ENCODE measurements at regions not wholly inside any gene's neighbourhood (a gene's known extent, or its start where the extent isn't known, plus 50 kb on each side); places are given as distances from the start of the nearest gene placed in this dataset.

DNA sequence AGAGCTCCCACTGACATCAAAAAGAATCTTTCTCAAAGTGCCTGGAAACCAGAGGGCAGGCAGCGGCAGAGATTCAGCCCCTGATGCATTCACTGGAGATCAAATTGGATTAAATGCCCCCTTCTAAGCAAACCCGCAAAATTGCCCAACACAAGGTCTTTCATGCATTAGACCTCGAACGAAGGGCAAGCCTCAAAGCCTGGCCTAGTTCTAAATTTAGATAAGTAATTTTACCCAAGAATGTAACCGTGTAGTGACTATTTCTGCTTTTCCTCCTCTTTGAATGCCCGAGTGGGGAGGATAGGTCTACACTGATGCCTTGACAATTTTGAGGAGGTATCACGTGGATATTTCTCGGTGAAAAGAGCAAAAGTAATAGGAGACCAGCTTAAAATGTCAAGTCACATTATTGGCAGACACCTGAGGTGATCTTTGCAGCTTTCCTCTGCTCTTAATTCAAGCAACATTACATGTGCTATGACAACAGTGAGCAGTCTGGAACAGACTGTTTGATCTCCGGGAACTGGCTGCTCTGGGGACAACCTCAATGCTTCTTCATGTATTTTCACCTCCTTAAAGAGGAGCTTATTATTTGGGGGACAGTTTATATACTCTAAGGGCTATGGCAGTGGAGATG lies 1263.5 kb upstream of the AUTS2 start:
- Histone ChIP-seq H3K27me3 (no peaks in the 10 kb centered on the region), H3K36me3 (no peaks in the 10 kb centered on the region), H3K4me3 (ENCODE audit: low read depth, low read length) (no peak overlapping the region), H3K4me1 (no peaks in the 10 kb centered on the region), H3K9me3 (no peaks in the 10 kb centered on the region; the same call in 1 of the 2 replicates)
- DNase-seq = no peak
- TF ChIP-seq, protein P1, sequence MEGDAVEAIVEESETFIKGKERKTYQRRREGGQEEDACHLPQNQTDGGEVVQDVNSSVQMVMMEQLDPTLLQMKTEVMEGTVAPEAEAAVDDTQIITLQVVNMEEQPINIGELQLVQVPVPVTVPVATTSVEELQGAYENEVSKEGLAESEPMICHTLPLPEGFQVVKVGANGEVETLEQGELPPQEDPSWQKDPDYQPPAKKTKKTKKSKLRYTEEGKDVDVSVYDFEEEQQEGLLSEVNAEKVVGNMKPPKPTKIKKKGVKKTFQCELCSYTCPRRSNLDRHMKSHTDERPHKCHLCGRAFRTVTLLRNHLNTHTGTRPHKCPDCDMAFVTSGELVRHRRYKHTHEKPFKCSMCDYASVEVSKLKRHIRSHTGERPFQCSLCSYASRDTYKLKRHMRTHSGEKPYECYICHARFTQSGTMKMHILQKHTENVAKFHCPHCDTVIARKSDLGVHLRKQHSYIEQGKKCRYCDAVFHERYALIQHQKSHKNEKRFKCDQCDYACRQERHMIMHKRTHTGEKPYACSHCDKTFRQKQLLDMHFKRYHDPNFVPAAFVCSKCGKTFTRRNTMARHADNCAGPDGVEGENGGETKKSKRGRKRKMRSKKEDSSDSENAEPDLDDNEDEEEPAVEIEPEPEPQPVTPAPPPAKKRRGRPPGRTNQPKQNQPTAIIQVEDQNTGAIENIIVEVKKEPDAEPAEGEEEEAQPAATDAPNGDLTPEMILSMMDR (IDR thresholded peaks at IDR 0.05; ENCODE audit: low read depth, low read length) = no peak

DNA sequence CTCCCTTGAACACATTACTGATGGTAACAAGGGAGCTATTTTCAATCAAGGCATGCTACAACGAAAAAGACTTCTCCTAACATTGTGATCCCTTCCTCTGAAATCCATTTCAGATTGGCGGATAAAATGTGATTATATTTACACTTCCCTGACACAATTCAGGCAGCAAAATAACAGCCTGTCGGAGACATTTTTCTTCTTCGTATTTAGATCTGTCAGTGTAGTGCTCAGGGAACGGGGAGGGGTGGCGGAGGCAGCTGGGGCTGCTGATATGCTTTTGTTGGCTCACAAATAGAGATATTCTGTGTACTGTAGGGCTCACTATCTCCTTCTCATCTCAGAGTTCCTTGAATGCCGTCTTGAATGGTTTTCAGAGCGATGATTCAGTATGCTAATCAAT lies 1261.7 kb upstream of the AUTS2 start:
- Histone ChIP-seq H3K9me3 (no peaks in the 10 kb centered on the region), H3K27me3 (no peaks in the 10 kb centered on the region), H3K4me3 (ENCODE audit: low read depth, low read length) (no peak overlapping the region), H3K36me3 (no peaks in the 10 kb centered on the region), H3K4me1 (no peaks in the 10 kb centered on the region)
- DNase-seq = no peak
- TF ChIP-seq, protein P1 (IDR thresholded peaks at IDR 0.05; ENCODE audit: low read depth, low read length) = no peak

DNA sequence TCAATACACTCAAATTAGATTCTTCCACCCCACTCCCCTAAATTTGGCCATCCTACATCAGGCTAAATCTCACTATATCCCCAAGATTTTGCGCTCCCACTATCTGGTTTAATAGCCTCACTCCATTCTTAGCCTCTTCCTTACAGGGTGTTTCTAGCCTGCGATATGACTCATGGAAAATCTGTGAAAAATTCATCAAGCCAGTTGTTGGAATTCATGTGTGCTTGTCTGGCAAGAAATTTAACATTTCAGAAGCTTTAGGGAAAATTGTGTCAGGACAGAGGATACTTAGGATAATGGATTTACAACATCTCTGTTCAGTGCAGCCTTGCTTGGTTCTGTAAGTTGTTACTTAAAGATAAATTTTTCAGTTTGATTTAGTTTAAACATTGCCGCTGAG lies 1249.9 kb upstream of the AUTS2 start:
- no peak overlapping the region for H3K4me3 ChIP-seq (ENCODE audit: low read depth, low read length)
- DNase-seq = no peak
- H3K27me3 ChIP-seq = no peaks in the 10 kb centered on the region
- H3K36me3 ChIP-seq = no peaks in the 10 kb centered on the region
- TF ChIP-seq, protein P1 (IDR thresholded peaks at IDR 0.05; ENCODE audit: low read depth, low read length) = no peak
- H3K9me3 ChIP-seq = no peaks in the 10 kb centered on the region
- no peaks in the 10 kb centered on the region for H3K4me1 ChIP-seq

DNA sequence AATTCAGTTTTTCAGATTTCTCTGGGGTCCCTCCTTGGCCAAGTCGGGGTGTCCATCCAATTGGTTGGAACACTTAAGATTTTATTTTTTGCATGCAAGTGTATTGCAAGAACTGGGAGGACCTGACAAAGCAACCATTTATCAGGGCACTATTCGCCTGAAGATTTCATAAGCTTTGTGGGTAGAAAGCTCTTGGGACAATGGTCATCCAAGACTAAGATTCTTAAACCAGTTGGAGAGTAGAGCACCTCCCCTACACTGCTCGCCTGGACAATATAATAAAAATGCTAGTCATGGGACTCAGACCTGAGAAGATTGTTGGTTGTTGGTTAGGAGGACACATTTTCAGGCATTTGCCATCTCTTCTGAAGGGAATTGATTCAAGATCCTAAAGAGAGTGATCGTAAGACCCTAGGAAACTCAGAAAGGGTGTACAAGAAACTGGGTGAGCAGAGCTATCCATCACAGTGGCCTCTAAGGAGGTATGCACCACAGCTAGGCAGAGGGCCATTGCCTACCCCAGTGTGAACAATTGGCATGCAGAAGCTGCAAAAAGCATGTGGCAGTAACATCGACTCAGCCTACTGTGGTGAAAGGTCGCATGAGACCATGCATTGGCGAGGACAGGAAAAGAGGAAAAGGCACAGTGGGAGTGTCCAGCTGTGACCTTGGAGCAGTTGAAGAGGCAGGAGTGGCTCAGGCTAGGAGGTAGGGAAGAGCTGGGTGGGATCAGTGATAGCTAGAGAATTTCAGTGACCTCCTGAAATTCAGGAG lies 1235.3 kb upstream of the AUTS2 start:
- Histone ChIP-seq H3K9me3 (no peaks in the 10 kb centered on the region), H3K36me3 (no peaks in the 10 kb centered on the region), H3K4me3 (ENCODE audit: low read depth, low read length) (no peak overlapping the region), H3K4me1 (no peaks in the 10 kb centered on the region), H3K27me3 (no peaks in the 10 kb centered on the region)
- DNase-seq = no peak
- TF ChIP-seq, protein P1 (IDR thresholded peaks at IDR 0.05; ENCODE audit: low read depth, low read length) = no peak

DNA sequence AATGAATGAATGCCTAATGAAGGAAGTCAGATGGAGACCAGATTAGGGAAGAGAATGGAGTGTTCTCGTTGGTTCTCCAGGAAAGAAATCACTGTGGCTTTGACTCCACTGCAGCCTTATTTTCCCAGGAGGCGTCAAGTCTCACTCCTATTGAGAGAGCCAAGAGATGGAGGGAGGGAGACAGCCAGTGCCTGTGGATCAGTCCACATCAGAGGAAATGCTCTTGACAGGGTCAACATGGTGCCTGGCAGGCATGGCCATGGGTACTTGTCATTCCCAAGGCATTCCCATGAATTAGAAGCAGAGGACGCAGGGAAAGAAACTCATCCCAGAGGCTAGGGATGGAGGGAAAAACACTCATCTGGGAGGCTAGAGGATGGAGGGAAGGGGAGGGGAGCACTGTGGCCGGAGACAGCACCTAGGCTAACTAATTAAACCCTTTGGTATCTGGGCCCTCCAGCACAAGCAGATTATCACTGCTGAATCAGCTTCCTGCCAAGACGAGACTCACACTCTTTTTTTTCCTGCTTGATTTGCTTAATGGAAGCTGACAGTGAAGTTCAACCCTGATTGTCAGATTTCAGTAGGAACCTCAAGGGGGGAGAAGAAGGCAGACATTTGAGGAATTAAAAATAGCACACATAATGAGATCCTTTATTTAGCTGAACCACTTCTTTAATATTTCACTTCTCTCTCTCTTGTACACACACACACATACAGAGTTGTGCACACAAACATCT lies 1233.2 kb upstream of the AUTS2 start:
- TF ChIP-seq, protein P1 (IDR thresholded peaks at IDR 0.05; ENCODE audit: low read depth, low read length) = no peak
- DNase-seq = no peak
- Histone ChIP-seq H3K9me3 (no peaks in the 10 kb centered on the region), H3K27me3 (no peaks in the 10 kb centered on the region), H3K4me1 (no peaks in the 10 kb centered on the region), H3K4me3 (ENCODE audit: low read depth, low read length) (no peak overlapping the region), H3K36me3 (no peaks in the 10 kb centered on the region)
